Chondrocyte (in vitro differentiated cells): ENCODE measurements at regions not wholly inside any gene's neighbourhood (a gene's known extent, or its start where the extent isn't known, plus 50 kb on each side); places are given as distances from the start of the nearest gene placed in this dataset.
A peak's percentile ranks its signal among the peaks of the same experiment; 100 is the strongest.

ENCODE experiments used
- DNase-seq: peaks from one replicate; pipeline ENCODE4 v3.0.0; 2021; ENCODE audit warnings: mixed read lengths, low spot score
- H3K27ac Mint-ChIP-seq: one replicate; pipeline ENCODE4 v1.8.0; 2021; ENCODE audit warnings: mild to moderate bottlenecking, moderate library complexity, mixed read lengths; ENCODE audit not compliant: unreplicated experiment
- H3K27me3 Mint-ChIP-seq: 2 replicates; pipeline ENCODE4 v1.8.0; 2021; ENCODE audit warnings: low read depth, mixed read lengths
- H3K36me3 Mint-ChIP-seq: 2 replicates; pipeline ENCODE4 v1.8.0; 2021; ENCODE audit warnings: low read depth, mixed read lengths
- H3K4me1 Mint-ChIP-seq: 2 replicates; pipeline ENCODE4 v1.8.0; 2021; ENCODE audit warnings: low read depth, mild to moderate bottlenecking, mixed read lengths
- H3K4me3 Mint-ChIP-seq: one replicate; pipeline ENCODE4 v1.8.0; 2021; ENCODE audit warnings: mild to moderate bottlenecking, moderate library complexity, mixed read lengths; ENCODE audit not compliant: unreplicated experiment
- H3K9me3 Mint-ChIP-seq: 2 replicates; pipeline ENCODE4 v1.8.0; 2021; ENCODE audit warnings: low read depth, mixed read lengths
- TF ChIP-seq, protein P1 (sequence below): fragments of 200-600 bp; sonication (generic); IDR thresholded peaks from 2 replicates; pipeline ENCODE4 v1.5.0; 2021; ENCODE audit warnings: antibody characterized with exemption, mild to moderate bottlenecking, moderate library complexity

DNA sequence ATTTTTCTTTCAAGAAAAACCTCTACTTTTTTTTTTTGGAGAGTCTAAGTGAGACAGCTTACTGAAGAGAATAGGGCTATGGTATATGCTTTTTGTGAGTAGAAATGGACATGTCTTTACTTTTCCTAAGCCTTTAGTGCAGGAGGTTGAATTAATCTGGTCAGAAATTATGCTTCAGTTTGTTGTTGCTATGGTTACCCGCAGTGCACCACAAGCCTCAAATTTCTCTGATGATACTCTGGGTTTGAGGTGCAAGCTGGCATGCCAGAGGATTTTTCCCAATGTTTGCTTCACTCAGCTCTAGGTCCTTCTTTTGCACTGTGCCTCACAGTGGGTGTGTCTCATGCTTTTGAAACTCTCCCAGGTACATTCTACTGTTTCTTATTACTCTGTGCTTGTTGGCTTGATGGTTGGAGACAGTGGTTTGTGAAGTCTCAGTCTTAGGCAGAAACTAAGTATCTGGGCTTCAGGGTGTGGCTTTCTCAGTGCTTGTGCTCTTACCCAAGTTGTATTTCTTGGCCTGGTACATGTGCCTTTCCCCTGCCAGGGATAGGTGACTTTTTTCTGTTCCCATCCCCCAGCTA is 278.3 kb downstream of the RBM43 start:
- H3K27me3 Mint-ChIP-seq, result no peaks in the 10 kb centered on the region
- H3K9me3 Mint-ChIP-seq, result no peaks in the 10 kb centered on the region
- no peaks in the 10 kb centered on the region for H3K36me3 Mint-ChIP-seq
- TF ChIP-seq, protein P1, sequence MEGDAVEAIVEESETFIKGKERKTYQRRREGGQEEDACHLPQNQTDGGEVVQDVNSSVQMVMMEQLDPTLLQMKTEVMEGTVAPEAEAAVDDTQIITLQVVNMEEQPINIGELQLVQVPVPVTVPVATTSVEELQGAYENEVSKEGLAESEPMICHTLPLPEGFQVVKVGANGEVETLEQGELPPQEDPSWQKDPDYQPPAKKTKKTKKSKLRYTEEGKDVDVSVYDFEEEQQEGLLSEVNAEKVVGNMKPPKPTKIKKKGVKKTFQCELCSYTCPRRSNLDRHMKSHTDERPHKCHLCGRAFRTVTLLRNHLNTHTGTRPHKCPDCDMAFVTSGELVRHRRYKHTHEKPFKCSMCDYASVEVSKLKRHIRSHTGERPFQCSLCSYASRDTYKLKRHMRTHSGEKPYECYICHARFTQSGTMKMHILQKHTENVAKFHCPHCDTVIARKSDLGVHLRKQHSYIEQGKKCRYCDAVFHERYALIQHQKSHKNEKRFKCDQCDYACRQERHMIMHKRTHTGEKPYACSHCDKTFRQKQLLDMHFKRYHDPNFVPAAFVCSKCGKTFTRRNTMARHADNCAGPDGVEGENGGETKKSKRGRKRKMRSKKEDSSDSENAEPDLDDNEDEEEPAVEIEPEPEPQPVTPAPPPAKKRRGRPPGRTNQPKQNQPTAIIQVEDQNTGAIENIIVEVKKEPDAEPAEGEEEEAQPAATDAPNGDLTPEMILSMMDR, result no peak
- no peak overlapping the region for H3K27ac Mint-ChIP-seq
- no peak overlapping the region for H3K4me3 Mint-ChIP-seq
- H3K4me1 Mint-ChIP-seq, result no peaks in the 10 kb centered on the region
- no peak for DNase-seq

- H3K4me3 Mint-ChIP-seq, result no peak overlapping the region
- no peak overlapping the region for H3K27ac Mint-ChIP-seq
- H3K4me1 Mint-ChIP-seq, result peaks cover 5% of the 10 kb centered on the region
- H3K27me3 Mint-ChIP-seq, result no peaks in the 10 kb centered on the region
- H3K36me3 Mint-ChIP-seq, result no peaks in the 10 kb centered on the region
- TF ChIP-seq, protein P1, result no peak
- no peak for DNase-seq
- no peaks in the 10 kb centered on the region for H3K9me3 Mint-ChIP-seq
Measured at GRCh38 chr2:150981826-150982225, 279.8 kb downstream of the RBM43 start.

DNA sequence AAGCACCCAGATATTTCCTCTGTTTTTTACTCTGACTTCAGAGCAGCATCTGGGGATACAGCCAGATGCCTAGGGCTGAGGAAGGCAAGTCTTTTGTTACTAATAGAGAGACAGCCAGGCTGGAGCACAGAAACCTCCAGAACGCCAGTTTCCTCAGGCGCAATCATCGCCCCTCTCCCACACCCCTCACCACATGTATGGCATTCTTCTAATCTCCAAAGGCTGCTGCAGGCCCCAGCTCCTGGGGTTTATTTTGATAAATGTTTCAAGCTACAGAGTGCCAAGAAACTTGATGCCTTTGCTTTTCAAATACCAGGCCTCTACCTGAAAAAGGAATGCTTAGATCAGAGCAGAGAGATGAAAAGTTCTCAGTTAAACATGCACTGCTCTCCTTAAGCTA is 283.6 kb downstream of the RBM43 start:
- H3K27me3 Mint-ChIP-seq, result no peaks in the 10 kb centered on the region
- H3K9me3 Mint-ChIP-seq, result no peaks in the 10 kb centered on the region
- peaks cover 5% of the 10 kb centered on the region for H3K4me1 Mint-ChIP-seq
- TF ChIP-seq, protein P1, result no peak
- no peak for DNase-seq
- H3K27ac Mint-ChIP-seq, result peak overlapping the region; percentile 15
- H3K4me3 Mint-ChIP-seq, result no peak overlapping the region
- no peaks in the 10 kb centered on the region for H3K36me3 Mint-ChIP-seq

DNA sequence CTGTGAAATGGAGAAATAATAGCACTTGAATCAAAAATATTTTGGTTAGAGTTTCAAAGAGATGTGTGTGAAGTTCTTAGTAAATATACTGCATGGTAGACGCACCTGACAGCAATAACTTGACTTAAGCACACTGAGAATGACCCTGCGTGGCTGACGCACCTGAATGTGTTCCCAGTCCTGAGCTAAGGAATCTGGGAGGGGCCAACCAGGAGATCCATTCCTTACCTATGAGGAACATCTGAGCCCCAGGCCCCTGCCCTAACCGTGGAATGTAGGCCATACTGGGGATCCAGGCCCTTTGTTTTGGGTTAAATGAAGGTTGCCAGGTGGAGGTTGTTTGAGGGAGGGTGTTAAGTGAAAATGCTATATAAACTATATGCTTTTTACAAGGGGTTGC is 284.4 kb downstream of the RBM43 start:
- H3K4me3 Mint-ChIP-seq, result no peak overlapping the region
- H3K4me1 Mint-ChIP-seq, result peaks cover 5% of the 10 kb centered on the region
- no peak overlapping the region for H3K27ac Mint-ChIP-seq
- no peak for DNase-seq
- H3K9me3 Mint-ChIP-seq, result no peaks in the 10 kb centered on the region
- no peaks in the 10 kb centered on the region for H3K27me3 Mint-ChIP-seq
- H3K36me3 Mint-ChIP-seq, result no peaks in the 10 kb centered on the region
- TF ChIP-seq, protein P1, result no peak

- Mint-ChIP-seq H3K27me3 (no peaks in the 10 kb centered on the region), H3K4me1 (peaks cover 5% of the 10 kb centered on the region), H3K4me3 (no peak overlapping the region)
Measured at GRCh38 chr2:150976604-150977003, 285.1 kb downstream of the RBM43 start.

More at GRCh38 chr2:150976604-150977003, 285.1 kb downstream of the RBM43 start:
- TF ChIP-seq, protein P1, result no peak
- DNase-seq, result no peak
- Mint-ChIP-seq H3K9me3 (no peaks in the 10 kb centered on the region), H3K27ac (no peak overlapping the region), H3K36me3 (no peaks in the 10 kb centered on the region)
